Coronary artery (tissue), 2 donors: ENCODE measurements at regions not wholly inside any gene's neighbourhood (a gene's known extent, or its start where the extent isn't known, plus 50 kb on each side); places are given as distances from the start of the nearest gene placed in this dataset.
"Not testable (repeated sequence)": the region's sequence is repeated elsewhere in the genome, so short reads cannot be mapped to it uniquely, and the experiment has no call there.

Experiments used
- DNase-seq: peaks from one replicate; pipeline ENCODE4 v3.0.0-alpha.2; 2017; ENCODE audit warnings: low spot score
- H3K27ac ChIP-seq, 2 donors: fragments of 200-600 bp; sonication (generic); one replicate each; pipeline ENCODE4 v1.5.1; 2016 to 2019
- H3K4me3 ChIP-seq: fragments of 200-600 bp; sonication (generic); 2 replicates; pipeline ENCODE4 v1.5.1; 2016; ENCODE audit warnings: mild to moderate bottlenecking, moderate library complexity
- TF ChIP-seq, protein P1 (sequence below): fragments of 200-600 bp; sonication (generic); IDR thresholded peaks from one replicate; pipeline ENCODE4 v1.5.1; 2019; ENCODE audit warnings: antibody characterized with exemption

DNA sequence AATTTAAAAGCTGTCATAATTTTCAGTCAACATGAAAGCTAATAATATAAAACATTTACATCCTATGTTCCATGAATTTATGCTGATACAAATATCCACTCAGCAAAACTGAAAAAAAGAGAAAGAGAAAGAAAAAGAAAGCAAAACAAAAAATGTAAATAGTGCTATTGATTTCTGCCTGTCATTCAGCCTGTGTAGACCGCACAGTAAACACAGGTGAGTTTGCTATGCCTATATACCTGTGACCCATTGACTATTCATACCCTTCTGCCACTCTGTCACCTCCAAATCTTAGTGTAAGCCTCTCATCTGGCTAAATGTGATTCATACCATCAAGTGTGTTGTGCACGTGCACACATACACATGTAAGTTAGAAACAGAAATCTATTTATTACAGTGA lies 359.0 kb upstream of the RORB start:
- TF ChIP-seq, protein P1, sequence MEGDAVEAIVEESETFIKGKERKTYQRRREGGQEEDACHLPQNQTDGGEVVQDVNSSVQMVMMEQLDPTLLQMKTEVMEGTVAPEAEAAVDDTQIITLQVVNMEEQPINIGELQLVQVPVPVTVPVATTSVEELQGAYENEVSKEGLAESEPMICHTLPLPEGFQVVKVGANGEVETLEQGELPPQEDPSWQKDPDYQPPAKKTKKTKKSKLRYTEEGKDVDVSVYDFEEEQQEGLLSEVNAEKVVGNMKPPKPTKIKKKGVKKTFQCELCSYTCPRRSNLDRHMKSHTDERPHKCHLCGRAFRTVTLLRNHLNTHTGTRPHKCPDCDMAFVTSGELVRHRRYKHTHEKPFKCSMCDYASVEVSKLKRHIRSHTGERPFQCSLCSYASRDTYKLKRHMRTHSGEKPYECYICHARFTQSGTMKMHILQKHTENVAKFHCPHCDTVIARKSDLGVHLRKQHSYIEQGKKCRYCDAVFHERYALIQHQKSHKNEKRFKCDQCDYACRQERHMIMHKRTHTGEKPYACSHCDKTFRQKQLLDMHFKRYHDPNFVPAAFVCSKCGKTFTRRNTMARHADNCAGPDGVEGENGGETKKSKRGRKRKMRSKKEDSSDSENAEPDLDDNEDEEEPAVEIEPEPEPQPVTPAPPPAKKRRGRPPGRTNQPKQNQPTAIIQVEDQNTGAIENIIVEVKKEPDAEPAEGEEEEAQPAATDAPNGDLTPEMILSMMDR: no peak
- Histone ChIP-seq H3K4me3 (no peak overlapping the region), H3K27ac (no peak overlapping the region)
- no peak for DNase-seq

DNA sequence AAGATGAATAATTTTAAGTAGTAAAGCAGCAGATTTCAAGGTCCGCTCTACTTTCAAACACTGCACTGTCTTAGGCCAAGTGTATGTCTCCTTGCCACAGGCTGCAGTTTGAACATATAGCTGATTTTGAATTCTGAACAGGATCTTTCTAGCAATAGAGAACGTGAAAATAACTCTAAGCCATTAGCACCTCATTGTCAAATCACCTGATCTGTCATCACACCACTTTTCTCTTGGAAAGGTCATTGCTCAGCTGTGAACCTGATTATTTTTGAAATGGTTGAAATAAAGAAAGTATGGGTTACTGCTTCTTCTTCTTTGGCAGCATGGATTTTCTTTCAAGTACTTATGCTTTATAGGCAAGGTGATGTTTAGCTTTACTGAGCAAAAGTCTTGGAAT lies 357.0 kb upstream of the RORB start:
- no peak overlapping the region for H3K4me3 ChIP-seq
- TF ChIP-seq, protein P1: no peak
- no peak overlapping the region for H3K27ac ChIP-seq
- no peak for DNase-seq

DNA sequence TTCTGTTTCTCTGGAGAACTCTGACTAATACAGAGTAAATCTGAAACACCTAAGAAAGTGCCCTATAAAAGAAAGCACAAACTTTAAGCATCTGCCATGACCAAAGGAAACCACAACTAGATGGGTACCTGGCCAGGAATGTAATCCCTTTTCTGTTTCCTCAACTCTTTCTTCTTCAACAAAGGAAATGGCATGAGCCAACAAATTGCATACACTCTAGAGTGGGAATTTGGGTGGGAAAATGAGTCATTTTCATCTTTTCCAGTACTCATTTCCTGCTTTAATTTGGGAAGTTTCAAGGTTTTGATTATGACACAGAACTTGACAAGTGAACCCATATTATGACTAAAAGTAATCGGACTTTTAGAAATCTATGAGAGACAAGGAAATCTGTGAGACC lies 349.2 kb upstream of the RORB start:
- H3K27ac ChIP-seq: no peak overlapping the region
- TF ChIP-seq, protein P1: no peak
- no peak for DNase-seq
- no peak overlapping the region for H3K4me3 ChIP-seq

DNA sequence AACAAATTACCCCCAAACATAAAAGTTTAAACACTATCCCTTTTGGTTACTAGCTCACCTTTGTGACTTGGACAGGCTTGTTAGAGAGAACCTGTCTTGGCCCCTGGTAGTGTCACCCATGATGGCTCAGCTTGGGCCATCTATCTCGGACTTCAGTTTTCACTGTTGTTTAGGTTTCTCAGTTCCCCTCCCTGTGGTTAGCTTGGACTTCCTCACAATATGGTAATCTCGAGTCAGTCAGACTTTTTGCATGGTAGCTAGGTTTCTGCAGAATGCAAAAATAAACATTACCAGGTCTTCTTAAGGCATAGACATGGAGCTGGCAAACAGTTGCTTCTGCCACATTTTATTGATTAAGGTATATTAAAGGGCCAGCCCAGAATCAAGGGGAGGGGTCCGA lies 324.3 kb upstream of the RORB start:
- no peak for DNase-seq
- TF ChIP-seq, protein P1: no peak
- no peak overlapping the region for H3K27ac ChIP-seq
- H3K4me3 ChIP-seq: no peak overlapping the region

DNA sequence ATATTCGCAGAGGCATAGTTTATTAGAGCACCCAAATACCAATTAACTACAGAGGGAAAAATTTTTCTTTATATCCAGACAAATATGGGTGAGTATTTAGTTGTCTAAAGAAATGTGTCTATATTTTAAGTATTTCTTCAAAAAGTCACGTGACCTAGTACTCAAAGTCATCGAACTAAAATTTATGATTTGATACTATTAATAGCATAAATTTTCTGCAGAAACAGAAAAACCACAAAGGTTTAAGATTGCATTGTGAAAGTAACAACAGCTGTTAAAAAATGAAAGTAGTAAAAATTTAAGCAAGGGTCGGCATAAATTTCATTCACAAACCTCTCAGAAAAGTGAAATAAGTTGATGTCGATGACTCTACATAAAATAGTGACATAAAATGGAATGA lies 323.9 kb upstream of the RORB start:
- H3K4me3 ChIP-seq: no peak overlapping the region
- DNase-seq: no peak
- TF ChIP-seq, protein P1: no peak
- no peak overlapping the region for H3K27ac ChIP-seq

DNA sequence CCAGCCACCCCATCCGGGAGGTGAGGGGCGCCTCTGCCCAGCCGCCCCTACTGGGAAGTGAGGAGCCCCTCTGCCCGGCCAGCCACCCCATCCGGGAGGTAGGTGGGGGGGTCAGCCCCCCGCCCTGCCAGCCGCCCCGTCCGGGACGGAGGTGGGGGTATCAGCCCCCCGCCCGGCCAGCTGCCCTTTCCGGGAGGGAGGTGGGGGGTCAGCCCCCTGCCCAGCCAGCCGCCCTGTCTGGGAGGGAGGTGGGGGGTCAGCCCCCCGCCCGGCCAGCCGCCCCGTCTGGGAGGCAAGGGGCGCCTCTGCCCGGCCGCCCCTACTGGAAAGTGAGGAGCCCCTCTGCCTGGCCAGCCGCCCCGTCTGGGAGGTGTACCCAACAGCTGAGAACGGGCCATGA lies 299.4 kb upstream of the RORB start:
- H3K27ac ChIP-seq, DNase-seq, H3K4me3 ChIP-seq: not testable (repeated sequence)

DNA sequence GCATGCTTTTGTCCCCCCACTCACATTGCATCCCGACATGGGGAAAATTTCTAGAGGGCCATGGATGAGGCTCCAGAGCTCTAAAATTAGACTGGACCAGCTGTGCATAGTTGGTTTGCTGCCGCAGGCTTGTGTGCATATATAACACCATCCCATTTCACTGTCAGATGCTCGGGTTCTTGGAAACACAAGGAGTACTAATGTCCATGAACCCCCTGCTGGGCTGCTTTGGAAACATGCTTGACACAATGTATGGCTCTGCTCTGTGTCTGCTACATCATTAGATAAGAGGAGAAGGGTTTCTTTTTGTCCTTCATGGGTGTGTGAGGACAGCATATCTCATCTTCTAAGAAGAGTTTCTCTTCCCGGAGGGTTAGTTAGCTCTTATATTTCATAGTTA lies 292.1 kb upstream of the RORB start:
- H3K4me3 ChIP-seq: no peak overlapping the region
- TF ChIP-seq, protein P1: no peak
- no peak for DNase-seq
- H3K27ac ChIP-seq: no peak overlapping the region
